Caco-2 (cell line): ENCODE measurements at regions not wholly inside any gene's neighbourhood (a gene's known extent, or its start where the extent isn't known, plus 50 kb on each side); places are given as distances from the start of the nearest gene placed in this dataset.

Experiments used
- BruUV-seq: library from RNA; stranded (reverse); fragments of 400-500 nt; replicated peaks from 2 replicates; lab custom pipeline; 2021; lab: Mats Ljungman, UMichigan
- CTCF ChIA-PET: fragments of 300-600 bp; sonication (Branson Sonifier 250); formaldehyde crosslinking; loops from one replicate; lab custom pipeline; 2022; ENCODE audit warnings: antibody characterized with exemption; lab: Charles Lee
- POLR2A ChIA-PET: fragments of 300-600 bp; sonication (Branson Sonifier 250); formaldehyde crosslinking; loops from one replicate; lab custom pipeline; 2022; ENCODE audit warnings: antibody characterized with exemption; lab: Charles Lee
- DNase-seq, 2 experiments: peaks; one replicate each; pipeline versions ENCODE4 v3.0.0 to v3.0.0-alpha.2; 2020 to 2022
- H3K27me3 ChIP-seq: replicated peaks from 2 replicates; pipeline ENCODE4 v1.6.0; 2011; ENCODE audit warnings: low read length; ENCODE audit not compliant: control insufficient read depth, insufficient read depth
- H3K36me3 ChIP-seq: 2 replicates; pipeline ENCODE4 v1.5.1; 2011; ENCODE audit warnings: low read length; ENCODE audit not compliant: control insufficient read depth, insufficient read depth
- H3K4me1 ChIP-seq: fragments of 250-450 bp; sonication (Bioruptor Pico); 2 replicates; pipeline ENCODE4 v1.5.1; 2020; ENCODE audit warnings: mild to moderate bottlenecking
- H3K4me3 ChIP-seq: 2 replicates; pipeline ENCODE4 v1.5.1; 2011; ENCODE audit warnings: low read depth, mild to moderate bottlenecking, control low read depth, low read length
- H3K9me3 ChIP-seq: fragments of 250-450 bp; sonication (Bioruptor Pico); 2 replicates; pipeline ENCODE4 v1.5.1; 2020; ENCODE audit warnings: mild to moderate bottlenecking, moderate library complexity
- H3K27ac Mint-ChIP-seq: one replicate; pipeline ENCODE4 v1.8.0; 2022; ENCODE audit warnings: mixed read lengths; ENCODE audit not compliant: unreplicated experiment
- H3K27me3 Mint-ChIP-seq: one replicate; pipeline ENCODE4 v1.8.0; 2022; ENCODE audit warnings: mixed read lengths; ENCODE audit not compliant: insufficient read depth, unreplicated experiment
- H3K36me3 Mint-ChIP-seq: one replicate; pipeline ENCODE4 v1.8.0; 2022; ENCODE audit warnings: mild to moderate bottlenecking, mixed read lengths; ENCODE audit not compliant: insufficient read depth, unreplicated experiment
- H3K4me1 Mint-ChIP-seq: one replicate; pipeline ENCODE4 v1.8.0; 2022; ENCODE audit warnings: low read depth, mixed read lengths; ENCODE audit not compliant: unreplicated experiment
- H3K4me3 Mint-ChIP-seq: one replicate; pipeline ENCODE4 v1.8.0; 2022; ENCODE audit warnings: mild to moderate bottlenecking, moderate library complexity, mixed read lengths; ENCODE audit not compliant: unreplicated experiment
- H3K9me3 Mint-ChIP-seq: one replicate; pipeline ENCODE4 v1.8.0; 2022; ENCODE audit warnings: mixed read lengths; ENCODE audit not compliant: unreplicated experiment
- intact Hi-C: fragments of 100-400 bp; cut with micrococcal nuclease; formaldehyde crosslinking; loops from one replicate; pipeline ENCODE4 v1.10.0; 2022; ENCODE audit not compliant: unreplicated experiment
- TF ChIP-seq, protein P1 (sequence below), 2 experiments: fragments of 200-600 bp in 1 of 2; IDR thresholded peaks; 1 replicate in 1 of 2; 2 replicates in 1 of 2; pipeline versions ENCODE4 v1.5.1 to v1.8.0; 2011 to 2022; ENCODE audit warnings: antibody characterized with exemption in 1 of 2, control low read depth in 1 of 2, inconsistent platforms in 1 of 2, low read depth in 1 of 2, low read length in 1 of 2, mild to moderate bottlenecking in 1 of 2, moderate library complexity in 1 of 2; ENCODE audit not compliant: insufficient read depth in 1 of 2, severe bottlenecking in 1 of 2, unreplicated experiment in 1 of 2

GRCh38 chr6:97450087-97450486, 167.1 kb upstream of the MMS22L start:
- intact Hi-C loops = no loop called here
- POLR2A ChIA-PET = no interaction called here
- H3K4me3 Mint-ChIP-seq = no peak overlapping the region
- no peaks in the 10 kb centered on the region for H3K27me3 ChIP-seq
- TF ChIP-seq, protein P1, sequence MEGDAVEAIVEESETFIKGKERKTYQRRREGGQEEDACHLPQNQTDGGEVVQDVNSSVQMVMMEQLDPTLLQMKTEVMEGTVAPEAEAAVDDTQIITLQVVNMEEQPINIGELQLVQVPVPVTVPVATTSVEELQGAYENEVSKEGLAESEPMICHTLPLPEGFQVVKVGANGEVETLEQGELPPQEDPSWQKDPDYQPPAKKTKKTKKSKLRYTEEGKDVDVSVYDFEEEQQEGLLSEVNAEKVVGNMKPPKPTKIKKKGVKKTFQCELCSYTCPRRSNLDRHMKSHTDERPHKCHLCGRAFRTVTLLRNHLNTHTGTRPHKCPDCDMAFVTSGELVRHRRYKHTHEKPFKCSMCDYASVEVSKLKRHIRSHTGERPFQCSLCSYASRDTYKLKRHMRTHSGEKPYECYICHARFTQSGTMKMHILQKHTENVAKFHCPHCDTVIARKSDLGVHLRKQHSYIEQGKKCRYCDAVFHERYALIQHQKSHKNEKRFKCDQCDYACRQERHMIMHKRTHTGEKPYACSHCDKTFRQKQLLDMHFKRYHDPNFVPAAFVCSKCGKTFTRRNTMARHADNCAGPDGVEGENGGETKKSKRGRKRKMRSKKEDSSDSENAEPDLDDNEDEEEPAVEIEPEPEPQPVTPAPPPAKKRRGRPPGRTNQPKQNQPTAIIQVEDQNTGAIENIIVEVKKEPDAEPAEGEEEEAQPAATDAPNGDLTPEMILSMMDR (IDR thresholded peaks at IDR 0.05; ENCODE audit: insufficient read depth in 1 of 2, low read depth in 1 of 2, low read length in 1 of 2, severe bottlenecking in 1 of 2, unreplicated experiment in 1 of 2) = no peak
- CTCF ChIA-PET = no interaction called here
- H3K9me3 Mint-ChIP-seq = no peaks in the 10 kb centered on the region
- H3K9me3 ChIP-seq = no peaks in the 10 kb centered on the region
- H3K36me3 Mint-ChIP-seq = no peaks in the 10 kb centered on the region
- BruUV-seq = no TSS peak
- no peaks in the 10 kb centered on the region for H3K4me1 Mint-ChIP-seq
- no peak for DNase-seq
- H3K36me3 ChIP-seq = no peaks in the 10 kb centered on the region
- no peak overlapping the region for H3K4me3 ChIP-seq
- no peak overlapping the region for H3K27ac Mint-ChIP-seq
- H3K27me3 Mint-ChIP-seq = peaks cover 2% of the 10 kb centered on the region
- H3K4me1 ChIP-seq = no peaks in the 10 kb centered on the region

DNA sequence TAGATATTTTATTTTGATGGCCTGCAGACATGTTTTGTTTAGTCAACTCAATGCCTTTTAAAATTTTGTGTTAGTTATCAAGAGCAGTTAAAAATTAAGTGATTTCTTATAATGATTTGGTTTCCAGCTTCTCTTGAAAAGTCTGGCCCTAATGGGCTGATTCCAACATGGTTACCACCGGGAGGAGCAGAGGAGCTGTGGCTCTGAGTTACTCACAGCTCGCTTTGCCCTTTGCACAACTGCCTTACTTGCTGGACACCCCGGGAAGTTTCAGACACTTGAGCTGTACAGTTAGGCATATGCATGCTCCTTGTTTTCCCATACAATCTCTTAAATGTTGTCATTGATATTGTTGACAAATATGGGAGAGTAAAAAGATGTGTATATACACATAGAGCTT, 173.1 kb upstream of the MMS22L start:
- ChIA-PET POLR2A (no interaction called here), CTCF (interaction anchor here (0.6 to 1.0 kb wide), 2 partner anchors 15 to 114 kb away, joined by 3 to 4 read pairs; no protein-coding TSS in a partner anchor)
- H3K9me3 Mint-ChIP-seq = no peaks in the 10 kb centered on the region
- no TSS peak for BruUV-seq
- intact Hi-C loops = no loop called here
- no peaks in the 10 kb centered on the region for H3K36me3 Mint-ChIP-seq
- TF ChIP-seq, protein P1 (IDR thresholded peaks at IDR 0.05; ENCODE audit: insufficient read depth in 1 of 2, low read depth in 1 of 2, low read length in 1 of 2, severe bottlenecking in 1 of 2, unreplicated experiment in 1 of 2) = no peak
- no peaks in the 10 kb centered on the region for H3K36me3 ChIP-seq
- H3K9me3 ChIP-seq = no peaks in the 10 kb centered on the region
- no peak for DNase-seq
- H3K27me3 ChIP-seq = no peaks in the 10 kb centered on the region
- H3K27ac Mint-ChIP-seq = no peak overlapping the region
- no peaks in the 10 kb centered on the region for H3K4me1 ChIP-seq
- H3K4me1 Mint-ChIP-seq = no peaks in the 10 kb centered on the region
- H3K4me3 Mint-ChIP-seq = no peak overlapping the region
- no peaks in the 10 kb centered on the region for H3K27me3 Mint-ChIP-seq
- H3K4me3 ChIP-seq = no peak overlapping the region

- H3K4me1 ChIP-seq = no peaks in the 10 kb centered on the region
- no peak overlapping the region for H3K4me3 ChIP-seq
- TF ChIP-seq, protein P1 (IDR thresholded peaks at IDR 0.05; ENCODE audit: insufficient read depth in 1 of 2, low read depth in 1 of 2, low read length in 1 of 2, severe bottlenecking in 1 of 2, unreplicated experiment in 1 of 2) = no peak
- H3K9me3 Mint-ChIP-seq = no peaks in the 10 kb centered on the region
- CTCF ChIA-PET = no interaction called here
- peaks cover 3% of the 10 kb centered on the region for H3K27me3 Mint-ChIP-seq
- H3K4me1 Mint-ChIP-seq = no peaks in the 10 kb centered on the region
- POLR2A ChIA-PET = no interaction called here
- no peak overlapping the region for H3K4me3 Mint-ChIP-seq
- no peaks in the 10 kb centered on the region for H3K27me3 ChIP-seq
- intact Hi-C loops = no loop called here
- no peak for DNase-seq
- no peak overlapping the region for H3K27ac Mint-ChIP-seq
- no peaks in the 10 kb centered on the region for H3K36me3 ChIP-seq
- no peaks in the 10 kb centered on the region for H3K9me3 ChIP-seq
- no TSS peak for BruUV-seq
- H3K36me3 Mint-ChIP-seq = no peaks in the 10 kb centered on the region
These were observed 176.5 kb upstream of the MMS22L start for GRCh38 chr6:97459535-97459934.
